HG03439 (cell line): ENCODE measurements at regions not wholly inside any gene's neighbourhood (a gene's known extent, or its start where the extent isn't known, plus 50 kb on each side); places are given as distances from the start of the nearest gene placed in this dataset.

Source experiments
- ATAC-seq: cut with Tn5 transposase; IDR thresholded peaks from one replicate; pipeline ENCODE4 v1.9.1; 2021; ENCODE audit warnings: mild to moderate bottlenecking, moderate library complexity; ENCODE audit not compliant: unreplicated experiment

DNA sequence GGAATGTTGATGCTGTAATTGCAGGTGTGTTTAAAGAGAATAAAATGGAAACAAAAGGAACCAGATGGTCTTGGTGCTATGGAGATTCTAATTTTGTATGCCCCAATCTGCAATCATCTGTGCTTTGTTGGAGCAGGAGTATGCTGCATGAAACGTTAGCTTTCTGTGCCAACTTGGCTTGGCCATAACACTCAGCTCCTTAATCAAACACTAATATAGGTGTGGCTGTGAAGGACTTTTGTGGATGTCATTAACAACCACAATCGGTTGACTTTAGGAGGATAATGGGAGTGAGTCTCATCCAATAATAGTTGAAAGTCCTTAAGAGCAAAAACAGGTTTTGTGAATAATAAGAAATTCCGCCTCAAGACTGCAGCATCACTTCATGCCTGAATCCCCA, 399.2 kb downstream of the NLGN4X start:
- ATAC-seq = no peak

DNA sequence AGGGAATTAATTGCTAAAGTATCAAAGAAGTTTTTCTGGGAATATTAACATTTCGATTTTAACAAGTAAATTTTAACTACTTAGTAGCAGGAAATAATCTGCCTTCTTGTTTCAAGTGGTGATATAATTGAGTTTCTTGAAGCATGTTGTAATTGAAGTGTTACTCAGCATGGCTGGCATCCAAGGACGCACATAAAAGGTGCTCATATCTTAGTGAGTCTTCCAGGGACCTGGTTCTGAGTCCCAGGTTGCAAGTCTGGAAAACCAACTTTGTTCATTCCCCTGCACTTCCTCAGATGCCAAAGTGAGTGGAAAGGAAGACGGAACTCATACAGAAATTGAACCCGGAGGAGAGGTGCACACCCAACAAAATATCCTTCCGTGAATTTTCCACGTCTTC, 399.6 kb downstream of the NLGN4X start:
- ATAC-seq = no peak

DNA sequence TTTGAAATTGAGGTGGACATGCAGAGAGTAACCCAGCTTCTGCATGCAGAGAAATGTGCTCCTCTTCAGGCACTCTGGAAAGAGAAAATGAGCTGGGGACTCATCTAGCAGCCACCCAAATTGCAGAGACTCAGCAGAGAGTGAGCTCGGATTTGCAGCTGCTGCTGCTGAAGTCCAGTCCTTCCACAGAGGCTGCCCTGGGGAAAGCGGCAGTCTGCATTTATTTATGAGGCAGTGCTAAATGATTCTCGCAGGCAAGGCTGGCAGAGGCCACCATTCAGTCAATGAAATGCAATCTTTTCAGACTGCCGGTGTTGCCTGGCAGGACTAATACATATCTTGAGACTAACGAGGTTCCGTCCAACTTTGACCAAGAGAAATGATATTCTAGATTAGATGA, 404.8 kb downstream of the NLGN4X start:
- no peak for ATAC-seq

DNA sequence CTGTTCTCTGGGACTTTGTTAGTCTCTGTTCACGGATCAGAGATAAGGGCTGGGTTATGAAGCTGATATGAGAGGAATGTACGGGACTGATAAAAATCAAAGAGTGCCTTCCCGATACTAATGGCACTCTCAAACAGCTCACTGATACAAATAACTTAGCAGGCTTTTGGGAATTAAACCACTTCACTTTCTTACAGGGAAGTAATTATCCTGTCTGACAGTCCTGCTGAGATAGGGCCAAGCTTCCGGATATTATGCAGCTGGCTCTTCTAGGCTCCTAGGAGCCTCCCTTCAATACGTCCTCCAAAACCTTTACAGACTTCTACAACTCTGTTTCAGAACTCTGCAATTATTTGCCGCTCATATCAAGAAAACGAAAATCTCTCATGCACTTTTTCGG, 418.0 kb downstream of the NLGN4X start:
- no peak for ATAC-seq

DNA sequence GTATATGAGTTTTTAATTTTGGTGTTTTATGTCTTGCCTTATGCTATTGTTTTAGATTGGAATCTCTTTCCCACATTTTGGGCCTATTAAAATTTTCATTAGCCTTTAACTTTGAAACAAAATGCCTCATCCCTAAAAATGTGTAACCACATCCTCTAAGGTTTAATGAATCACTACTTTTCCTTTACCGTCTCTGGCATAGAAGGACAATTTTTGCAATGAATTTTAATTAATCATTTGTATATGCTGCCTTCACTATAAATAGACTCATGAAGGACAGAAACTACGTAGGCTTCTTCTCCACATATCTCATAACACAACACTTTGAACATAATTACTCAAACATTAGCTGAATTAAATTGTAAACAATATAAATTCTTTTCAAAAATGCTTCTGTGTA, 421.5 kb downstream of the NLGN4X start:
- ATAC-seq = no peak

DNA sequence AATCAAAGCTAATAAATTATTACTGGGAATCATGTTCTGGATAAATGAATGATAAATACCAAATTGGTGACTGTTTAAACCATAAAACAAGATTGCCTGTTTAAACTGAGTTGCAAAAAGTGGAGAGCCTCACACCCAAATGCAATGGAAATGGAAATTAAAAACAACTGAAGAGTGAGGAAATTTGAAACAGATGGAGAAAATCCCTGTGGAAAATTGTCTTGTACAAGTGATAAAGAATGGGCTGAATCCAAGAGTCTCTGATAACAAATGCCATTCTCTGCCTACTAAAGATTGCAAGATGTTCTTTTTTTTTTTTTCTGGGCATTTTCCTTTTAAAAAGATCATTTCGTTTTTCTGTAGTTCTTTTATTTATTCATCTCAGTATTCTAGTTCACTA, 426.3 kb downstream of the NLGN4X start:
- ATAC-seq = no peak

DNA sequence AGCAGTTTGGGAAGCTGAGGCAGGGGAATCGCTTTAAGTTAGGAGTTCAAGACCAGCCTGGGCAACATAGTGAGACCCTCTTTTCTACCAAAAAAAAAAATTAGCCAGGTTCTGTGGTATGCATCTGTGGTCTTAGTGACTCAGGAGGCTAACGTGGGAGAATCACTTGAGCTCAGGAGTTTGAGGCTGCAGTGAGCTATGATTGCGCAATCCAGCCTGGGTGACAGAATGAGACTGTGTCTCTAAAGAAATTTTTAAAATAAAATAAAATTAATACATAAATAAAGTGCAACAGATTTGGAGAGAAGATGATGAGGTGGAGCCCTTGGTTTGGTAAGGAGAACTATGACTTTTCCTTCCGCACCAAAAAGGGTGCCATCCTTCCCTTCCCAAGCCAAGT, 436.9 kb downstream of the NLGN4X start:
- ATAC-seq = no peak

DNA sequence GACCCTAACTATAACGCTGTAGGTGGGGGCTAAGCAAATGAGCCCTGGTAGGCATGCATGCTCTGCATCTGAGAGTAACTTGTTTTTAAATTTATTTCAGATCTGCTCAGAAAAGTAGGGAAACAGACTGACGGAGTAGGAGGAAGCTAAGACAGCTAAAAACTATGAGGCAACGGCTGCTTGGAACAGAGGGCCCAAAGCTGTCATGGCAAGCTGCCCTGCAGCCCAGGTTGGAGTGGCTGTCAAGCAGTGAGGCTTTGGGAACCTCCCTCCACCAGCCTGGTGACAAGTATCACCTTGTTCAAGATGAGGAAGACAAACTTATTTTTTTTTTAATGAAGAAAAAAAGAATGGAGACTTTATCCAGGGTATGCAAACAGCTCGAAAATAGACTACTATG, 439.8 kb downstream of the NLGN4X start:
- ATAC-seq = no peak

DNA sequence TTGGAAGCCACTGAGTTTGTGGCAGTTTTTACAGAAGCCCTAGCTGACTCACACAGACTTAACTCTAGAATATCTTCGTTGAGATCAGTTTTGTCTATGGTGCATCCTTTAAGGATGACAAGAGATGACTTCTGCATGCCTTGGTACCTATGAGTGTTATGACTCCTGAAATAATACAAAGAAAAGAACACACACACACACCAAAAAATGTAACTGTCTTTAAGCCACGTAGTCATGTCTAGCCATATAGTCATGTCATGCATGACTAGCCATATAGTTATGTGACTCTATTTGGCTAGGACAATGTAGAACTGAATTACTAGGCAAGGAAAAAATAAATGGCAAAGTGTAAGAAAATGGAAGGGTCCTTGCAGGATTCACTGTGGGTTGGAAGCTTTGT, 447.8 kb downstream of the NLGN4X start:
- no peak for ATAC-seq

DNA sequence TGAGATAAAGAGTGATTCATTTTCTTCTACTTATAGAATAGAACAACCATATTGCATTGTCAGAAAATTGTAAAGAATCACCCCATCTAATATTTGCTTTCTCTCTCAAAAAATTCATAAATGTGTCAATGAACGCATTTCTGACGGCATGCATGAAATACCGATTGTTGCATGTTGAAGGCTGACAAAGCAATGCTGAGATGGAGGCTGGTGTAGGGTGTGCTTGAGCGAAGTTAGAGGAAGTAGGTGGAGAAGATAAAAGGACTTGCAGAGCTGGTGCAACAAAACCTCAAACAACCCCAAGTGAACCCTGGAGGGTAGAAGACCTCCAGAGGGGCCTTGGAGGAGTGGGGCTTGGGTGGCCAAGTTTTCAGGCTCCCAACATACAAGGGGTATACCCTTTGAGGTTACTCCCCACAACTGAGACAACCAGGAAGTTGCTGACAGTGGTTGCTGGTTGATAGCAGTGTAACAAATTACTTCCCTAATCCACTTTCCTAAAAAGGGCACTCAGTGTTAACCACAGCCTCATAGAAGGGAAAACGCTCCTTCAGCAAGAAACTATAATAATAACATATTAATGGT, 452.7 kb downstream of the NLGN4X start:
- no peak for ATAC-seq

DNA sequence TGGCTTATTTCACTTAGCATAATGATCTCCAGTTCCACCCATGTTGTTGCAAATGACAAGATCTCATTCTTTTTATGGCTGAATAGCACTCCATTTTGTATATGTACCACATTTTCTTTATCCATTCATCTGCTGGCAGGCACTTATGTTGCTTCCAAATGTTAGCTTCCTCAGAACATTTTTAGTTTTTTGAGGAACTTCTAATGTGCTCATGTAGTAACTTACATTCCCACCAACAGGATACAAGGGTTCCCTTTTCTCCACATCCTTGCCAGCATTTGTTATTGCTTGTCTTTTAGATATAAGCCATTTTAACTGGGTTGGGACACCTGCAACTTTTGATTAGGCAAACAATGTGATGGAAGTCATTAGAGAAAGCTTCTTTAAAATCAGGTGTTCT, 454.2 kb downstream of the NLGN4X start:
- no peak for ATAC-seq

DNA sequence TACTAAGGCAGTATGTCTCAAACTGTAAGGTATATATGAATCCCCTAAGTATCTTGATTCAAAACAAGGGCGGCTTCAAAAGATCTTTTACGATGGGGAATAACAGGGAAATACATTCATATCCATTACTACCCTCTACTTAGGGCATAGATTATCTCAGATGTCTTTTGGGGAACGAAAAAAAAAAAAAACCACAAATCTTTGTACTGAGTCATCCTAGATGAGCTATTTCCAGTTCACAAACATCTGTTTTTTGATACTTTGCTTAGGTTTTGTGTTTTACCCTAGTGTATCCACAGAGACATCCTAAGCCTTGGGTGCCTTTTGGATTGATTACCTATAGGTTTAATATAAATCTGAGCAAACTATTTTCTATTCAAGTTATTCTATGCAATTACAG, 457.2 kb downstream of the NLGN4X start:
- no peak for ATAC-seq

DNA sequence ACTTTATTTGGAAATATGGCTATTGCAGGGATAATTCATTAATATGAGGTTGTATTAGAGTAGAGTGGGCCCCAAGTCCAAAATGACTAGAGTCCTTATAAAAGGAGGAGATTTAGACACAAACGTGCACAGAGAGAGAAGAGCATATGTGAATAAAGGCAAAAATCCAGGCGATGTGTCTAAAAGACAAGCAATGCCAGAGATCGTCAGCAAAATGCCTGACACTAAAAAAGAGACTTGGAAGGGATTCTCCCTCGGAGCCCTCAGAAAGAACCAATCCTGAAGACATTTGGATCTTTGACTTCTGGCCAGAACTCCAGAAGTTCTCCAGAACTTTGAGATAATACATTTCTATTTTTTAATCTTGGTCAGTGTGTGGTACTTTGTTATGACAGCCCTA, 472.1 kb downstream of the NLGN4X start:
- no peak for ATAC-seq

DNA sequence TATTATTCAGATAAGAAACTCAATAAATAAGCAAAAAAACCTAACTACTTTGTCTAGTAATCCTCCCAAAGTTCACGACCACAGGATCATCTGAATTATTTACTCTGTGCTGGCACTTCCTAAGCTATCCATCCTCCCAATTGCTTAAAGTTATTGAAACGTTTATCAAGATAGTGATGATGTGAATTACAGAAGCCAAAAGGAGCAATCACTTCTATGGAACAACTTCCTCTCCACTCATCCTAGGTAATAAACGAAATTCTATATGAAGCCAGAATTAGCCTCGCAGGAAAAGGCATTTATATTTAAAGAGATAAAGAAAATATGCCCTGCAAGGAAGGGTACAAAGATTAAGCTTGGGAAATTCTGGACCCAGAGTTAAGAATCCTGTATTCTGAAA, 475.4 kb downstream of the NLGN4X start:
- no peak for ATAC-seq

DNA sequence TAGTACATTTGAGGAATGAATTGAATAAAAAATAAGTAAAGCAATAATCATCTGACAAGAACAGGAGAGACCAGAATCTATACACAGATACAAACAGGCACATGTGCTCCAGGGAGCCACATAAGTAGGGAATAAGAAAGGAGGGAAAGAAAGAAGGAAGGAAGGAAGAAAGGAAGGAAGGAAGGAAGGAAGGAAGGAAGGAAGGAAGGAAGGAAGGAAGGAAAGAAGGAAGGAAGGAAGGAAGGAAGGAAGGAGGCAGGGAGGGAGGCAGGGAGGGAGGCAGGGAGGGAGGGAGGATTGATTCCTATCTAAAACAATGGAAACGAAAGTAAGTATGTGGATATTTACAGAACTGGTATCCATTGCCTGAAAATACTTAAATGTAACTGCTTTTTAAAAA, 475.8 kb downstream of the NLGN4X start:
- ATAC-seq = no peak

DNA sequence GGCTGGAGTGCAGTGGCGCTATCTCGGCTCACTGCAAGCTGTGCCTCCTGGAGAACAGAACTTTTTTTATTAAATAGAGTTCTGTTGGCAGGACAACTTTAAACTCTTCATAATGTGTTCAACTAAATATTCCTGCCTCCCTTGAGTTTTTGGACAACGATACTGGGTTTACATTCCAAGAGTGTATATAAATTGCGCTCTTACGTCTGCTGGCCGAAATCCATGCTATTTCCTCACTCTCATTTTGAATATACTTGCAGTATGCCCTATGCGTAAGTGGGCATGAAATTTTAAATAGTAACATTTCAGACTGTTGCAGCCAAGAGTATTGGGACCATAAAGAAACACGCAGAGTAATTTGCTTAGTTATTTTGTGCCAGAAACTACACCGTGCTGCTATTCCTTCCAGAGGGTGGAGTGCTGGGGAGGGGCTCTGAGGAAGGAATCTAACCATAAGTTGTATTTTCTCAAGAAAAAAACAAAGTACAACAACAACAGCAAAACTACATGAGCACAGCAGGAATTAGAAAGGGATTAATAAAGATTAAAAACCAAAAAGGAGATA, 480.0 kb downstream of the NLGN4X start:
- no peak for ATAC-seq

DNA sequence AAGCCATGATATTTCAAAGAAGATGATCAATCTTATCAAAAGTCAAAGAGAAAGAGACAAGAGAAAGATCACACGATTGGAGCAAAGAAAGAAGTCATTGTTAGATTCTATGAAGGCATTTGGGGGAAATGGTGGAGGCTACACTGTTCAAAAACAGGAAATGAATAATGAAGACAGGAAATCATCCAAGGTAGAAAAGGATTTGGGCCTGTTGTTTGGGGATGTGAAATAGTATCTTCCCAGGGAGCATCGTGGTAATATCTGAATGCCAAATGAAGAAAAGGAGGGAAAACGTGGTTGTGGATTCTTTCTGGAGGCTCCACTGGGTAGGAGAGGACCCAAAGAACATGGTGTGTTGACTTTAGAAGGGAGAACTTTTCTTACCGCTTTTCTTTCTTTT, 482.4 kb downstream of the NLGN4X start:
- ATAC-seq = no peak

DNA sequence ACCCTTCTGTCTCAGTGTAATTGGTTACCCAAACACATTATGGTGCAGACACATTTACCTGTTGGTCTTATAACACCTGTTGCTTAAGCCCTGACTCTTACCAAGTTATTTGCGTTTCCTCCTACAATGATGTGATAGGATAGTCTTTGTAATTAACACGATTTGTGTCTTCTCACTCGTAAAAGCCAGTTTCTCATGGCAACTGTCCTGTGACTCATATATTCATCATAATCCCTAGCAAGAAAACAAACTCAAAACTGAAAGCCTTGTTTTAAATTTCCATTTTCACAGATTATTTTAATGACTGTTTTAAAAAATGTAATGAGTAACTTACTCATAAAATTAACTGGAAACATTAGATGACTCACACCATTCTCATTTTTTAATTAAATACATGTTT, 495.2 kb downstream of the NLGN4X start:
- ATAC-seq = no peak

DNA sequence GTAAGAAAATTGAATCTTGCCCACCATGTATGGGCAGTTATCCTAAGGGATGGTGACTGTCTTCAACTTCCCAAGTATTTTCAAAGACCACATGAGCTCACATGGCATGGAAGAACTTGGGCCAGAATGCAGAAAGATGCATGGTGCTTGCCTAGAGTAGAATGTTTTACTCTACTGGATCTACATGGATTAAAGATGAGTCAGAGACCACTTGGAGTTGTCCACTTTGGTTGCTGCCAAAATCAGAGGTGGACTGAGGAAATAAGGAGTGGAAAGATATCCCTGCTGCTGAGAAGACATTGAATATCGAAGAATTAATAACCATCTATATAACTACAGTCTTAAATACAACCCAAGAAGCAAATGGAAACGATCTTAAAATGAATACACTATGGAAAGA, 498.1 kb downstream of the NLGN4X start:
- ATAC-seq = no peak

DNA sequence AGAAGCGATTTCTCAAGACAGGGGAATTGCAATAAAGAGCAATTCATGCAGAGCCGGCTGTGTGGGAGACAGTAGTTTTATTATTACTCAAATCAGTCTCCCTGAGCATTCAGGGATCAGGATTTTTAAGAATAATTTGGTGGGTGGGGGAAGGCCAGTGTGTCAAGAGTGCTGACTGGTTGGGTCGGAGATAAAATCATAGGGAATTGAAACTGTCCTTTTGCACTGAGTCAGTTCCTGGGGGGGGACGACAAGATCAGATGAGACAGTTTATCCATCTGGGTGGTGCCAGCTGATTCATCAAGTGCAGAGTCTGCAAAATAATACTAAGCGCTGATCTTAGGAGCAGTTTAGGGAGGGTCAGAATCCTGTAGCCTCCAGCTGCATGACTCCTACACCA, 502.4 kb downstream of the NLGN4X start:
- ATAC-seq = no peak

DNA sequence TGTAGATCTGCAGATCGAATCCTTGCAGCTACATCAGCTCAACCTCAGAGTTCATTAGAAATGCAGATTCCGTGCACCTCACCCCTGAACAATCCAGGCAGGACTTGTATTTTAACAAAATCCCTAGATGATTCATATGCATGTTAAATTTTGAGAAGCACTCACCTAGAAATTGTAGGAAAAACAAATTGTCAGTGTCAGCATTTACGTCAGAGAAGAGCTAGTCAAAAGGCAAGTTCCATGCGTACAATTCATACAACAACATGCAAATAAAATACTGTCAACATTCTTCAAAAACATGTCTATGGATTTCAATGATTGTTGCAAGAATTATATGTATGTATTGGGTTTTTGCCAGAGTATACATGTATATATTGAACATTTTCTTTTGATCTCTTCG, 504.5 kb downstream of the NLGN4X start:
- no peak for ATAC-seq

DNA sequence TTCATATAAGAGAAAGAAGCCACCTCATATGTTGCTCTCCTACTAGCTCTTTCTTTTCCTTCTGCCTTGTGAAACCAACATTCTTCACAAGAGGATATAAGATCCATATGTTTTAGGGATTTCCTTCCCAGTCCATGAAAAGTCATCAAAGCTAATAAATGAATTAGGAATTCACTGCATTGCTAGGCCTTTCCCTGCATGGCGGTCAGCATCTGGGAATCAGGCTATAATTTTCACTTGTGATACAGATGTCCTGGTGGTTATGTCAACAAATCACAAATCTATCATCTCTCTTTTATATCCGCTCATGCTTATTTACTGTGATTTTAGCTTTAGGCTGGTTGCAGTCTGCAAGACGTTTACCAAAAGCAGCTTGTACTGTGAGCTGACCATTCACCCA, 510.0 kb downstream of the NLGN4X start:
- no peak for ATAC-seq

DNA sequence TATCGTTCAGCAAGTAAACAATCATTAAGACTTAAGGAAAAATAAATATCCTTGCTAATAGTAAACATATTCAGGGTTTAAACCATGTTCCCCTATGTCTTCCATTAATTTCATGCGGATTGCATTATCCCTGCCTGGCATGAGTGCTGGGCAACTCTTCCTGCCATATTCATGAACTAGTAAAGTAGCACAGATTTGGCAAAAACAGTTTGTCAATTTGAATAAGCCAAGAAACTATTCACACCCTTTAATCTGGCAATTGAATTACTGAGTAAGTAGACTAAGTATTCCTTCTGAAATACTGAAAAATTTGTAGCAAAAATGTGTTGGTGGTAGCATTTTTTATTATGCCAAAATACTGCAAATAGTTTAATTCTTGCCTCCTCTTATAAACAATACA, 512.0 kb downstream of the NLGN4X start:
- no peak for ATAC-seq
